MCF 10A (cell line): ENCODE measurements at regions not wholly inside any gene's neighbourhood (a gene's known extent, or its start where the extent isn't known, plus 50 kb on each side); places are given as distances from the start of the nearest gene placed in this dataset.
A peak's percentile ranks its signal among the peaks of the same experiment; 100 is the strongest.

Experiments used
- BruUV-seq: library from RNA; stranded (reverse); fragments of 400-500 nt; replicated peaks from 2 replicates; lab custom pipeline; 2021; lab: Mats Ljungman, UMichigan
- CTCF ChIA-PET: fragments of 300-600 bp; sonication (Branson Sonifier 250); formaldehyde crosslinking; extraction: SDS; loops from one replicate; lab custom pipeline; 2021; ENCODE audit warnings: antibody characterized with exemption, inconsistent platforms; lab: Yijun Ruan, JAX
- POLR2A ChIA-PET: fragments of 300-600, 350-650 bp; sonication (Branson Sonifier 250); formaldehyde crosslinking; extraction: SDS; loops from one replicate; lab custom pipeline; 2020; ENCODE audit warnings: antibody characterized with exemption, inconsistent platforms; lab: Yijun Ruan, JAX
- DNase-seq: peaks from one replicate; pipeline ENCODE4 v3.0.0-alpha.2; 2018; ENCODE audit not compliant: unreplicated experiment
- H3K27ac Mint-ChIP-seq: one replicate; pipeline ENCODE4 v1.8.0; 2022; ENCODE audit warnings: mild to moderate bottlenecking, low read depth, mixed read lengths; ENCODE audit not compliant: unreplicated experiment
- H3K27me3 Mint-ChIP-seq: one replicate; pipeline ENCODE4 v1.8.0; 2022; ENCODE audit warnings: mixed read lengths; ENCODE audit not compliant: insufficient read depth, unreplicated experiment
- H3K36me3 Mint-ChIP-seq: one replicate; pipeline ENCODE4 v1.8.0; 2022; ENCODE audit warnings: mild to moderate bottlenecking, moderate library complexity, mixed read lengths; ENCODE audit not compliant: insufficient read depth, unreplicated experiment
- H3K4me1 Mint-ChIP-seq: one replicate; pipeline ENCODE4 v1.8.0; 2022; ENCODE audit warnings: mixed read lengths; ENCODE audit not compliant: insufficient read depth, unreplicated experiment
- H3K4me3 Mint-ChIP-seq: one replicate; pipeline ENCODE4 v1.8.0; 2022; ENCODE audit warnings: mild to moderate bottlenecking, moderate library complexity, mixed read lengths; ENCODE audit not compliant: unreplicated experiment
- H3K9me3 Mint-ChIP-seq: one replicate; pipeline ENCODE4 v1.8.0; 2022; ENCODE audit warnings: mixed read lengths; ENCODE audit not compliant: unreplicated experiment
- intact Hi-C: fragments of 100-400 bp; cut with micrococcal nuclease; formaldehyde crosslinking; loops from 2 replicates; pipeline ENCODE4 v1.14.1; 2022
- TF ChIP-seq, protein P1 (sequence below): fragments of 200-600 bp; IDR thresholded peaks from one replicate; pipeline ENCODE4 v1.8.0; 2022; ENCODE audit warnings: antibody characterized with exemption, mild to moderate bottlenecking; ENCODE audit not compliant: unreplicated experiment

DNA sequence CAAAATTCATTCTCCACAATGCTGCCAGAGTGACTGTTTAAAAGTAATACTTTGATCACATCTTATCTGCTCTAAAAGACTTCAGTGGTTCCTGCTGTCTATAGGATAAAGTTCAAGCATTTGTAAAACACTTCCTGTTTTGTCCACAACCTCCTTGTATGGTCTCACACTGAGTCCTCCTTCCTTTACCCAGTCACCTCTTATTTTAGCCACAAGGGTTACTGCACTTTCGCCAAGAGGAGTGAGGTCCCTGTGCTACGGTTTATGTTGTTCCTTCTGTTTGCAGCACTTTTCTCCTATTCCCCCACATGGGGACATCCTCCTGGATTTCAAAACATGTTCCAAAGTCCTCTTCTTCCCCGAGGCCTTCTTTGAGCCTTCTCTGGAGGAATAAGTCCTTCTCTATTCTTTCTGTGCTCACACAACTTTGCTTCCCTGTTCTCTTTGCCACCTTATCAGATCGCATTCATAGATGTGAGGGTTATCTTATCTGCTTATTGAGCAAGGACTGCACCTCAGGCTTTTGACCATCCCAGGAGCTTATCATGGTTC is 112.2 kb upstream of the NABP1 start:
- POLR2A ChIA-PET: interaction anchor here (0.7 to 2.5 kb wide), 4 partner anchors 72 to 408 kb away, joined by 3 to 12 read pairs (median 8); no protein-coding TSS in a partner anchor
- Mint-ChIP-seq H3K27me3 (no peaks in the 10 kb centered on the region), H3K4me1 (no peaks in the 10 kb centered on the region), H3K27ac (no peak overlapping the region), H3K9me3 (no peaks in the 10 kb centered on the region), H3K4me3 (no peak overlapping the region), H3K36me3 (no peaks in the 10 kb centered on the region)
- intact Hi-C loops: loop anchor here (1.0 kb wide), 3 partner anchors 126 to 597 kb away; no protein-coding TSS in a partner anchor
- no TSS peak for BruUV-seq
- TF ChIP-seq, protein P1, sequence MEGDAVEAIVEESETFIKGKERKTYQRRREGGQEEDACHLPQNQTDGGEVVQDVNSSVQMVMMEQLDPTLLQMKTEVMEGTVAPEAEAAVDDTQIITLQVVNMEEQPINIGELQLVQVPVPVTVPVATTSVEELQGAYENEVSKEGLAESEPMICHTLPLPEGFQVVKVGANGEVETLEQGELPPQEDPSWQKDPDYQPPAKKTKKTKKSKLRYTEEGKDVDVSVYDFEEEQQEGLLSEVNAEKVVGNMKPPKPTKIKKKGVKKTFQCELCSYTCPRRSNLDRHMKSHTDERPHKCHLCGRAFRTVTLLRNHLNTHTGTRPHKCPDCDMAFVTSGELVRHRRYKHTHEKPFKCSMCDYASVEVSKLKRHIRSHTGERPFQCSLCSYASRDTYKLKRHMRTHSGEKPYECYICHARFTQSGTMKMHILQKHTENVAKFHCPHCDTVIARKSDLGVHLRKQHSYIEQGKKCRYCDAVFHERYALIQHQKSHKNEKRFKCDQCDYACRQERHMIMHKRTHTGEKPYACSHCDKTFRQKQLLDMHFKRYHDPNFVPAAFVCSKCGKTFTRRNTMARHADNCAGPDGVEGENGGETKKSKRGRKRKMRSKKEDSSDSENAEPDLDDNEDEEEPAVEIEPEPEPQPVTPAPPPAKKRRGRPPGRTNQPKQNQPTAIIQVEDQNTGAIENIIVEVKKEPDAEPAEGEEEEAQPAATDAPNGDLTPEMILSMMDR: no peak
- CTCF ChIA-PET: interaction anchor here (0.6 to 4.7 kb wide), 26 partner anchors 10 to 606 kb away, joined by 3 to 72 read pairs (median 6); no protein-coding TSS in a partner anchor
- no peak for DNase-seq

DNA sequence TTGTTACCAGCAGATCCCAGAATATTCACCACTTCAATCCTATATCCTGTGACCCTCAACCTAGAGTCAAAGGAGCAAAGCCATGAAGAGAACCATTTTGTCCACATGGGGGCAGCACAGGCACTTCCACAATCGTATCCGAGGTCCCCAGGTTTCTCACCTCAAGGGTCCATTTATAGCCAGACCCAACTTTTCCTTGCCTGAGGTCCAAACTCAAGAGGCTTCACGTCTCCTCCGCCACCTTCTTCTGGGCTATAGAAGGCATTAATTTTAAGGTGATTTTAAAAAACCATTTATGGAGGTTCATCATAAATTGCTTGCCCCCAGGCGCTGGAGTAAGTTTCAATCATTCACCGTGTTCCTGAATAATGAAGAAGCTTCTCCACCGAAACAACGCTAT is 111.6 kb upstream of the NABP1 start:
- CTCF ChIA-PET: interaction anchor here (0.7 to 4.7 kb wide), 55 partner anchors 9 to 606 kb away, joined by 3 to 72 read pairs (median 5); partner anchors contain the start of gene CAVIN2
- H3K27me3 Mint-ChIP-seq: no peaks in the 10 kb centered on the region
- no peak overlapping the region for H3K27ac Mint-ChIP-seq
- BruUV-seq: no TSS peak
- no peaks in the 10 kb centered on the region for H3K4me1 Mint-ChIP-seq
- no peaks in the 10 kb centered on the region for H3K36me3 Mint-ChIP-seq
- no peaks in the 10 kb centered on the region for H3K9me3 Mint-ChIP-seq
- intact Hi-C loops: loop anchor here (1.0 kb wide), 3 partner anchors 125 to 596 kb away; no protein-coding TSS in a partner anchor
- POLR2A ChIA-PET: interaction anchor here (0.7 to 2.5 kb wide), 13 partner anchors 9 to 408 kb away, joined by 3 to 17 read pairs (median 4); partner anchors contain the start of gene NABP1
- TF ChIP-seq, protein P1: peak; percentile 76
- peak; percentile 80 for DNase-seq
- H3K4me3 Mint-ChIP-seq: no peak overlapping the region

DNA sequence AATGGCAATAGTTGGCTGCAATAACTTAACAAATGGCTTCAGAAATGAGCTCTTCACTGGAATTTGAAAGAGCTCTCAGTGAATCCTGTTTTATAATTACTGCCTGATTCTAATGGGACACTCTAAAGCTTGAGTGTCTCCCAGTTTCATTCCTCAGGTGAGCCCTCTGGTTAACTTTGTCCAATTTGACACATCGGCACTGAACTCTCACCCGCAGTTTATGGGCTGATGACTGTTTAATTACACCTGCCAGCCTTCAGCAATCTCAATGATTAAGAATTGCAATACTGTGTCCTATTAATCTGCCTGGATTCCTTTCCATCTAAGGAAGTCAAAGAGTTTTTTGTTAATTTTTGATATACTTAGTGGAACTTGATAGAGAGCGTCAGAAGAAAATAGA is 110.7 kb upstream of the NABP1 start:
- Mint-ChIP-seq H3K4me1 (no peaks in the 10 kb centered on the region), H3K36me3 (no peaks in the 10 kb centered on the region), H3K9me3 (no peaks in the 10 kb centered on the region), H3K27ac (no peak overlapping the region), H3K4me3 (no peak overlapping the region), H3K27me3 (no peaks in the 10 kb centered on the region)
- DNase-seq: no peak
- CTCF ChIA-PET: interaction anchor here (0.7 to 4.7 kb wide), 54 partner anchors 8 to 605 kb away, joined by 3 to 72 read pairs (median 4); partner anchors contain the start of gene CAVIN2
- intact Hi-C loops: no loop called here
- TF ChIP-seq, protein P1: no peak
- POLR2A ChIA-PET: interaction anchor here (0.8 to 2.5 kb wide), 12 partner anchors 8 to 302 kb away, joined by 3 to 17 read pairs (median 4); partner anchors contain the start of gene NABP1
- BruUV-seq: no TSS peak

DNA sequence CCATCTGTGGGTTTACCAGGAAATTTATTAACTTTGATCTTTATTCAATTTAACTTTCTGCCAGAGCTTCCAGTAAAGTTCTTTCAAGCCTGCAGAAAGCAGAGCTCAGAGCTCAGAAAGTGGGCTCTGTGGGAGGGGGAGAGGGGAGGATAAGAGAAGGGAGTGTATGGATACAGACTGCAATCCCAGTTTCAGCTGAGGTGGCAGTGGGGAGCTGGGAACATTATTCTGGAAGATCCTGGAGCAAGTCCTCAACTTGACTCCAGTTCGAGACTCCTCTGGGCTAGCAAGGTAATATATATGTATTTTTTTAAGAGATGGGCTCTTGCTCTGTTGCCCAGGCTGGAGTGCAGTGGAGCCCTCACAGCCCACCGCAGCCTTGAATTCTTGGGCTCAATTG is 108.9 kb upstream of the NABP1 start:
- TF ChIP-seq, protein P1: no peak
- no peak overlapping the region for H3K4me3 Mint-ChIP-seq
- CTCF ChIA-PET: interaction anchor here (0.6 to 4.7 kb wide), 17 partner anchors 14 to 593 kb away, joined by 3 to 72 read pairs (median 3); partner anchors contain the start of gene NABP1
- no peaks in the 10 kb centered on the region for H3K9me3 Mint-ChIP-seq
- H3K27me3 Mint-ChIP-seq: no peaks in the 10 kb centered on the region
- peak overlapping the region; percentile 29 for H3K27ac Mint-ChIP-seq
- intact Hi-C loops: no loop called here
- DNase-seq: no peak
- POLR2A ChIA-PET: interaction anchor here (0.6 to 1.7 kb wide), 8 partner anchors 12 to 123 kb away, joined by 3 to 11 read pairs (median 4); partner anchors contain the start of gene NABP1
- BruUV-seq: no TSS peak
- H3K36me3 Mint-ChIP-seq: no peaks in the 10 kb centered on the region
- H3K4me1 Mint-ChIP-seq: peaks cover under 1% of the 10 kb centered on the region
